OCI-LY1 (cell line): ENCODE measurements at regions not wholly inside any gene's neighbourhood (a gene's known extent, or its start where the extent isn't known, plus 50 kb on each side); places are given as distances from the start of the nearest gene placed in this dataset.

Source experiments
- CTCF ChIP-seq: fragments of 200-600 bp; sonication (generic), shearing (Covaris generic); IDR thresholded peaks from 2 replicates; pipeline ENCODE4 v1.5.1; 2017; ENCODE audit warnings: mild to moderate bottlenecking, antibody characterized with exemption, low read length, moderate library complexity, mixed read lengths
- EZH2 ChIP-seq: fragments of 200-600 bp; sonication (generic), shearing (Covaris generic); IDR thresholded peaks from 2 replicates; pipeline ENCODE4 v1.8.0; 2017; ENCODE audit warnings: borderline replicate concordance, mixed run types, mild to moderate bottlenecking, antibody characterized with exemption, low read length, moderate library complexity, mixed read lengths

GRCh38 chr12:47366579-47366978, 286.8 kb upstream of the AMIGO2 start:
- TF ChIP-seq CTCF (no peak), EZH2 (no peak)
